Spleen (tissue), 7 donors: ENCODE measurements at regions not wholly inside any gene's neighbourhood (a gene's known extent, or its start where the extent isn't known, plus 50 kb on each side); places are given as distances from the start of the nearest gene placed in this dataset.

Experiments
- CTCF ChIP-seq, 11 experiments: fragments of 200-600 bp in 7 of 11; fragments of 450-650 bp in 4 of 11; sonication (generic) in 4 of 11; IDR thresholded peaks in 8 of 11; conservative IDR thresholded peaks in 3 of 11; 1 replicate in 7 of 11; 2 replicates in 4 of 11; pipeline versions ENCODE4 v1.4.0 to v1.8.0; 2016 to 2021; ENCODE audit warnings: antibody characterized with exemption in 11 of 11, inconsistent platforms in 4 of 11, mild to moderate bottlenecking in 1 of 11
- POLR2A ChIP-seq, 3 donors: fragments of 450-650 bp; IDR thresholded peaks; one replicate each; pipeline ENCODE4 v1.5.1; 2017; ENCODE audit warnings: antibody characterized with exemption in 3 of 3, mild to moderate bottlenecking in 1 of 3
- POLR2AphosphoS5 ChIP-seq, 3 donors: sonication (generic); formaldehyde crosslinking; IDR thresholded peaks; one replicate each; pipeline ENCODE4 v1.5.1; 2017; ENCODE audit warnings: antibody characterized with exemption in 3 of 3
- donor health status: DM: no; HTN: no; CAD: no; lungs with moderate emphysema.
- donor health status: DM: no; HTN: no; CAD: no.
- donor health status: DM: no; HTN: no; CAD: no.

- TF ChIP-seq CTCF (IDR thresholded peaks at IDR 0.05 in 8 of 11, conservative IDR thresholded peaks at IDR 0.05 in 3 of 11), result no peak
- no peak for TF ChIP-seq POLR2A (IDR thresholded peaks at IDR 0.05)
- TF ChIP-seq POLR2AphosphoS5 (IDR thresholded peaks at IDR 0.05), result no peak
Observed at GRCh38 chr20:40016392-40016791, 672.6 kb downstream of the MAFB start.
